ENCODE measurements at regions not wholly inside any gene's neighbourhood (a gene's known extent, or its start where the extent isn't known, plus 50 kb on each side); places are given as distances from the start of the nearest gene placed in this dataset.
"Not testable (repeated sequence)": the region's sequence is repeated elsewhere in the genome, so short reads cannot be mapped to it uniquely, and the experiment has no call there.

GRCh38 chr12:93008044-93008778, 79.1 kb upstream of the EEA1 start (continued):
- TF ChIP-seq EZH2 (IDR thresholded peaks at IDR 0.05; ENCODE audit: low read depth, low read length, severe bottlenecking) = no peak

GRCh38 chr12:93008880-93009279, 79.8 kb upstream of the EEA1 start:
- H3K23ac ChIP-seq (ENCODE audit: insufficient read length); H2BK120ac ChIP-seq (replicated peaks; ENCODE audit: low read depth, low read length); DNase-seq (ENCODE audit: low read depth in 1 of 2, low spot score in 2 of 2); H3K27ac ChIP-seq (ENCODE audit: low read depth, low read length); H2BK12ac ChIP-seq (ENCODE audit: low read depth, low read length); FAIRE-seq; H4K5ac ChIP-seq (ENCODE audit: insufficient read length, low read depth, low read length); H3K9me3 ChIP-seq (ENCODE audit: insufficient read depth in 2 of 2, low read depth in 1 of 2, low read length in 1 of 2); H4K91ac ChIP-seq (replicated peaks; ENCODE audit: insufficient read length, low read length); H4K20me1 ChIP-seq (replicated peaks in 1 of 2; ENCODE audit: control insufficient read depth in 1 of 2, insufficient read depth in 2 of 2, low read length in 2 of 2); H2BK20ac ChIP-seq (ENCODE audit: low read length); H3K79me2 ChIP-seq (ENCODE audit: control insufficient read depth in 1 of 2, insufficient read depth in 2 of 2, low read length in 2 of 2); H3K4me1 ChIP-seq (replicated peaks in 1 of 4; ENCODE audit: control insufficient read depth in 3 of 4, insufficient read depth in 4 of 4, low read length in 3 of 4); H3K79me1 ChIP-seq (ENCODE audit: low read depth, low read length); H3K56ac ChIP-seq (replicated peaks; ENCODE audit: insufficient read length, low read depth, low read length); H3K4me3 ChIP-seq (ENCODE audit: extremely low read depth in 1 of 4, insufficient read depth in 2 of 4, low read depth in 3 of 4, low read length in 4 of 4); POLR2A ChIA-PET (ENCODE audit: partially characterized antibody); H3K4ac ChIP-seq (replicated peaks; ENCODE audit: insufficient read length, low read depth, low read length); H3K36me3 ChIP-seq (ENCODE audit: control insufficient read depth in 2 of 4, insufficient read depth in 4 of 4, low read length in 3 of 4); H3K9ac ChIP-seq (replicated peaks in 1 of 4; ENCODE audit: extremely low read depth in 1 of 4, low read depth in 3 of 4, low read length in 3 of 4); H3K18ac ChIP-seq (ENCODE audit: extremely low read depth, low read length); H3K14ac ChIP-seq (ENCODE audit: insufficient read length); H3K27me3 ChIP-seq (replicated peaks in 1 of 4; ENCODE audit: control insufficient read depth in 3 of 4, extremely low read depth in 1 of 4, insufficient read depth in 3 of 4, low read length in 3 of 4); H2AFZ ChIP-seq (ENCODE audit: low read length); H2BK5ac ChIP-seq (ENCODE audit: low read depth, low read length); H2AK5ac ChIP-seq (ENCODE audit: low read depth, low read length); H4K8ac ChIP-seq (ENCODE audit: extremely low read depth, insufficient read depth, low read length); H2BK15ac ChIP-seq (ENCODE audit: low read length); H3K4me2 ChIP-seq (ENCODE audit: insufficient read depth in 1 of 2, low read depth in 2 of 2, low read length in 2 of 2); H3K23me2 ChIP-seq (ENCODE audit: low read depth, low read length): not testable (repeated sequence)
- WGBS, 2 experiments (ENCODE audit: extremely low coverage in 1 of 2, insufficient coverage in 1 of 2, insufficient read length in 1 of 2, insufficient replicate concordance in 2 of 2, low coverage in 1 of 2, low lambda C conversion rate in 2 of 2, missing lambda C conversion rate in 1 of 2) = 94% methylated on average over 7 of the region's 7 CpGs; no CpG with 5 or more reads in 1 of the 2 experiments
- CTCF ChIA-PET (ENCODE audit: partially characterized antibody) = interaction anchor here (0.7 to 3.7 kb wide), 7 partner anchors 9 to 388 kb away, joined by 3 to 15 read pairs (median 4); no protein-coding TSS in a partner anchor

All from H1 (cell line).